Cerebellar nuclear complex (tissue), 1 donor: ENCODE measurements at regions not wholly inside any gene's neighbourhood (a gene's known extent, or its start where the extent isn't known, plus 50 kb on each side); places are given as distances from the start of the nearest gene placed in this dataset.

Experiments used
- DNase-seq, 2 experiments: peaks; one replicate each; lab custom pipeline; 2025; lab: John Stamatoyannopoulos, UW

DNA sequence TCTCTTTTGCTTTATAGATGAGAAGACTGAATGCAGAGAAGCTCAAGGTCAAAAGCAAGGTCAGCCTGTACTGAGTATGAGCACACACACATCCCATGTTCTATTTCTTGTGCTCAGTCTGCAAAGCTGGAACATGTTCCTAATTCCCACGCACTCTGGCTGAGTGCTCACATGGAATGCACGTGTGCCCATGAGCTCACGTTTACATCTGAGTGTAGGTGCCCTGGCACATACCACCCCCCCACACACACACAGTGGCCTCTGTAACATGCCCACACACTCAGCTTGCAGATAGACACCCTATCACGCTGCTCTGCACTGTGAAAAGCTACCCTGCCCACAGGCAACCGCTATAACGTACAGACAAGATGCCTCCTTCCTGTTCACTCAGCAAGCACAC lies 700.1 kb downstream of the MED13L start:
- no peak for DNase-seq

DNA sequence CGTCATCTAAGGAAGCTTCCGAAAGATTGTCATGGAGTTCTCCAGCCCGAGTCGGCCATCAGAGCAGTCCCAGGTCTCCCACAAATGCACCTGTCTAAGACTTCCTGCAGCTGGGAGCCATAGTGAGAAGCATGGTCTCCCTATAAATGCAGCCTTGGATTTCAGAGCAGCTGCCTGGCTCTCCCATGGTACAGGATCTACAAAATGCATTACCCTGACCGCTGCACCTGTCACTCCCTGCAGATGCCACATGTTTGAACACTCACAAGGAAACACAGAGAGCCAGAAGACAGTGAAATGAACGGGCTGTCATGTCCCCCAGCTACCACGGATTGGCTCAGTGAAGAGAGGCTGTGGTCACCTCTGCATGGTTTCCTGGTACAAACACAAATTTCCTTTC lies 702.7 kb downstream of the MED13L start:
- DNase-seq = no peak

DNA sequence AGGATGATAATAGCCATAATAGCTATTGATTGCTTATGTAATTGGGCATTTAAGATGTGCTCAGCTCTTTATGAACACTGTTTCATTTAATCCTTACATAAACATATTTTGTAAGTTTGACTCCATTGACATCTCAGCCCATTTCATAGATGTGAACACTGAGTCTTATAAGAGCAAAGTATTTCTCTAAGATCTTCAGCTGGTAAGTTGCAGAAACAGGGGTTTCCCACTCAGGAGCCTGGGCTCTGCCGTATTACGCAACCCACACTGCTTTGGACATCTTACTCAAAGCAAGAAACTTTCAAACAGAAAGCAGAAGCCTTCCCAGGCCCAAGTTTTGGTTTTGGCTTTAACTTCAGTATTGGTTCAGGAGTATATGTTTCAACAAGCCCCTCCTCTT lies 705.1 kb downstream of the MED13L start:
- DNase-seq = no peak

DNA sequence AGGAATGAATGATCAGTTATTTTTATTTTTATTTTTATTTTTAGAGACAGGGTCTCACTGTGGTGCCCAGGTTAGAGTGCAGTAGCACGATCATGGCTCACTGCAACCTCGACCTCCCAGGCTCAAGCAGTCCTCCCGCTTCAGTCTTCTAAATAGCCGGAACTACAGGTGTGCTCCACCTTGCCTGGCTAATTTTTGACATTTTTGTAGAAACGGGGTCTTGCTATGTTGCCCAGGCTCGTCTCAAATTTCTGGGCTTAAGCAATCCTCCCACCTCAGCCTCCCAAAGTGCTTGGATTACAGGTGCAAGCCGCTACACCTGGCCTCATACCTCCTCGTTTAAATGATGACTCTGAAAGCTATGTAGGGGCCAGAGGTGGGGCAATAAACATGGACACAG lies 706.0 kb downstream of the MED13L start:
- DNase-seq = no peak

DNA sequence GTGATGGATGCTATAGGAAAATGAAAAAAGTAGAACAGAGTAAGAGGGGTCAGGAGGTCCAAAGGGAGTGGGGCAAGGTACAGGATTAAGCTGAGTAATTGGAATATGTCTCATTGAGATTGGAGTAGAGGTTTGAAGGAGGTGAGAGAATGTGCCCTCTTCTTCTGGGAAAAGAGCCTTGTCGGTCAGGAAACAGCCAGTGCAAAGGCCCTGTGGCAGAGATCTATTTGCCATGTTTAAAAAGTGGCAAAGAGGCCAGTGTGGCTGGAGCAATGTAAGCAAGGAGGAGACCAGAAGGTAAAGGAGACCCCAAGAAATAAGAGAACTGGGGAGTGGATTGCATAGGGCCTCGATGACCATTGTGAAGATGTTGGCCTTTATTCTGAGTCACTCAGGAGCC lies 706.5 kb downstream of the MED13L start:
- DNase-seq = no peak

DNA sequence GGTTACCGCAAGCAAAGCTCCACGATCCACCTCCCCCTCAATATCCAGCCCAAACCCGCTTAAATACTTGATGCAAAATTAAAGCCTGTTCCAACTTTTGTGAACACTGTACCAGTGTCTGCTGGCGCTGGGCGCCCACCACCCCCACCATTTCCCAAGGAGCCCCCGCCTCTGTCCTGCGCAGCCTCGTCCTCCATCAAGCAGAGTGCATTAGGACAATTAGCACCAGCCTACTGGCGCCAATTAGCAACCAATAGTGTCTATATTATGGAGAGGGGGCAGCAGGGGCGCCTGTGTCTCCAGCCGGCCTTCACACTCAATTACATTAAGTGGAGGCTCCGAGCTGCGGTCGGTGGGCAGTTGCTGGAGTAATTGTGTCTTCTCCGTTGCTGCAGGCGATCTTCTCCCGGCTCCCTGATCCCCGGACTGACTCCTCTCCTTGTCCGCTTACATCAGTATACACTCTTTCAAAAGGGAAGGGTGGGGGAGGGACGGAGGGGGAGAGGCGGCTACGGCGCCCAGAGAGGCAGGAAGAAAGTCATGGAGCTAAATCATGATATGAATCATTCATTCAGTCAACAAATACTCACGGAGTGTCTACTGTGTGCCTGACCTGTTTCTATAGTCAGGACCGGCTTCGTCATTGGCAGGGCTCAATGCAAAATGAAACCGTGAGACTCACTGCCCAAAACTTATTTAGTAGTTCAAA lies 707.3 kb downstream of the MED13L start:
- no peak for DNase-seq

DNA sequence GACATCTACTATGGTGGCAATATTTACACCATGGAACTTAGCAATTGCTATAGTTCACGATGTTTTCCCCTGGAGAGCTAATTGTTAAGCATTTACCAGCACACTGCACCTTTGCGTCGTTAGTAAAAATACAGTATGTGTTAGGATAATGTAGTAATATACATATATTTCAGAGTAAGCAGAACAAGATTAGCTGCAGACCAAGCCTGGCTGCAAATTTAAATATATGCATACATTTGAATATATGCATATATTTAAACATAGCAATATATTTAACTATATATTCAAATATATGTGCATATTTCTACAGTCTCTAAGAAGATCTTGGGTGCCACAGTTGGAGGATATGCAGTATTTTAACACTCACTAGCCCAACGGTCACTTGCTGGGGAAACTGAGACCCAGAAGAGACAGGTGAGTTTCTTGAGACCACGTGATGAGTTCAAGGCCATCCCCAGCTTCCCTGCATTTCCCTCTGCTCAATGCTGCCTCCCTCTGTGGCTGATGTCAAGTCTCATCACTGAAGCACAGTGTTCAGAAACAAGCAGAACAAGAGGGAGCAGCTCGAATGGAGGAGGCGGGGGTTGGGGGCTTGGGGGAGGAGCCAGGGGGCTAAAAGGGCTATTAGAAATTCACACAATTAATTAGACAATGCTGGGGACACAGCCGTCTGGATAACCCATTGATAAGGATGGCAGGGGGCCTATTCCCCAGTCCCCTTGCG lies 708.0 kb downstream of the MED13L start:
- no peak for DNase-seq

DNA sequence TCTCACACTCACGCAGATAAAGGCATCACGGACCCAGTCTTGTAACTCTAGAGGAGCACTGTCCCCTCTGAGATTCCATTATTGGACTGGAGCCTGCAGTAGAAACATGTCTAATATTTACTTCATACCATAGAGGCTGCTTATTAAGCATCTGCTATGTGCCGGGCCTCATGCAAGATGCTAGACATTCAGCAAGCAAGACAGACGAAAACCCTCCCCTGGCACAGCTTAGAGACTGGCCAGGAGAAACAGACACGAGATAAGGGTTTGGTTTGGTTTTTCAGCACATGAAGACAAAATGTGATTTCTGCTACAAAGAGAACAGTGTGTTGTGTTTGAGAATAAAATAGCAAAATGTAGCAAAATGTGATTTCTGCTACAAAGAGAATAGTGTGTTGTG lies 719.2 kb downstream of the MED13L start:
- no peak for DNase-seq

DNA sequence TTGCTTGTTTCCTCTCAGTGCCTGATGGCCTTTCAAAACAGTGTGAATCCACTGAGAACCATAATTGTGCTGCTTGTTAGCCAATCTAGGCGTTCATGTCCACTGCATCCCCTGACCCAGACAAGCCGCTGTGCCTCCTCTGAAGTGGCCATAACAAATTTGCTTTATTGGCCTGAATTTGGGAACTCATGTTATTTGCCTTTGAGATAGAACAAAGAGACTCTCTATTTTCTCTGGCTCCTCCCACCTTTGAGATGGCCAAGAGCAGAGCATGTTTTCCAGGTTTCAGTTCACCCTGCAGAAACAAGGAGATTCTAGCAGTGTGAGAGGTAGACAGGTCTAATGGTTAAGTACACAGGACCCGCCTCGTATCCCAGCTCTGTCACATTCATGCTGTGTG lies 723.9 kb downstream of the MED13L start:
- no peak for DNase-seq

DNA sequence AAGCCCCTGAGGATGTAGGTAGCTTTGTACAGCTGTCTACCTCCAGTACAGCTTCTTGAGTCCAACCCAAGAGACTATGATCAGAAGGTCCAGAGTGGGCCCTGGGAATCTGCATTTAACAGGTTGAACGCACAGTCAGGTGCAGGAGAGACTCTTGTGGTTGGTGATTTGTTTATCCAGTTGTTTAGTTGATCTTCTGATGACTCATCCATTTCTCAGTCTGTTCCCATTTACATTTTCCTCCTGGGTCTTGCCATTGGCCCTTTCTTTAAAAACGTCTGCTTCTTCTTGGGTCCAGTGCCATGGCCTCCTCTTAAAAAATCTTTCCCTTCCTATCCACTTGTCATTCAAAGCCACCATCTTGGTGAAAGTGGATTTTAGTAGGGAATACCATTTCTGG lies 734.2 kb downstream of the MED13L start:
- no peak for DNase-seq

DNA sequence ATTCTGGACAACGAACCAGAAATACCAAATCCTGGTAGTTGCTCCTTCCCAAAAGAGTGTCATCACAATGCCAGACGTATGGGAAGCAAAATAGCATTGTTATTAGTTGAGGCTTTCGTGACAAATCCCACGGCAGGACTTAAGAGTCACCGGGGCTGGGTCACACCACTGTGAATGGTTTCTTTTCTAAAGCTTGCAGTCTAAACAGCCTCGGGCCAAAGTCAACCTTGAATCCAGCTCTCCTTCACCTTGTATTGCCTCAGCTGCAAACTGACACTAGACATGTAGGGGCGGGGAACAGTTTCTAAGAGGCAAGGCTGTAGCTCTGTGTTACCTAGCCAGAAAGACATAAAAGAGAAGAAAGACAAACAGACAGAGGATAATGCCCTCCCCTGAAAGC lies 734.8 kb downstream of the MED13L start:
- no peak for DNase-seq

DNA sequence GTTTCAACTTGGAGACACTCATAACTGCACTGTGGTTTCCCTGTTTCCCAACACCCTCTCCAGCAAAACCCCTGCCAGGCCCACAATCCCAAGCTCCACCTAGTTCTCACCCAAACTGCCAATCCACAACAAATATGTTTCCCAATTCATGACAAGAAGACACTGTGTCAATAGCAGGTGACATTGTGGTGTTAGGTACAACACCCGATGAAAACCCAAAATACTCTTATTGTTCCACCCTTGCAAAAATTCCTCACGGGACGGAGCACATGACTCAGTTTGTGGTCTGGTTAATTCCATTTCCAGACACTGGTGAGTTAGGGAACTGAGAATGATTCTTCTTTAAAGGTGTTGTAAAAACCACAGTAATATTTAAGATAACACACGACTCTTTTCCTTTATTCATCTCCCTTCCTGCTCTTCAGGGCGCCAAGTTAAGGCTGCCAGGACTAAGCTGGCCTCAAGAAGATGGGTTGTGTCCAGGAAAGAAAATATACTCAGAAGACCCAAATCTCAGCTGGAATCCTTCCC lies 735.5 kb downstream of the MED13L start:
- no peak for DNase-seq

DNA sequence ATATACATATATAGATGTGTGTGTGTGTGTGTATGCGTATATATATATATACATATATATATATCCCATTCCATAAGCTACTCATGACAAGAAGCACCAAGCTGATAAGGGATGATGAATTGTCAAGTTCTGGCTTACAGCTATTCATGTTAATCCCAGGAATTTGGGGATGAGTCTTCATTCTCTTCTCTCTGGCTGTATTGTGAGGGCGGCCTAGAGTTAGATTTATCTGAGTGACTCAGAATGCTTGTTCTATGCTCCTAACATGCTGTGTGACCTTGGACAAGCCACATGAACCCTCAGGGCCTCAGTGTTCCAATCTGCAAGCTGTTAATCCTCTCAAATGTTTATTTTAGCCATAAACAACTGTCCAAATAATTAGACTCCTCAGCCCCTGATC lies 749.0 kb downstream of the MED13L start:
- no peak for DNase-seq

DNA sequence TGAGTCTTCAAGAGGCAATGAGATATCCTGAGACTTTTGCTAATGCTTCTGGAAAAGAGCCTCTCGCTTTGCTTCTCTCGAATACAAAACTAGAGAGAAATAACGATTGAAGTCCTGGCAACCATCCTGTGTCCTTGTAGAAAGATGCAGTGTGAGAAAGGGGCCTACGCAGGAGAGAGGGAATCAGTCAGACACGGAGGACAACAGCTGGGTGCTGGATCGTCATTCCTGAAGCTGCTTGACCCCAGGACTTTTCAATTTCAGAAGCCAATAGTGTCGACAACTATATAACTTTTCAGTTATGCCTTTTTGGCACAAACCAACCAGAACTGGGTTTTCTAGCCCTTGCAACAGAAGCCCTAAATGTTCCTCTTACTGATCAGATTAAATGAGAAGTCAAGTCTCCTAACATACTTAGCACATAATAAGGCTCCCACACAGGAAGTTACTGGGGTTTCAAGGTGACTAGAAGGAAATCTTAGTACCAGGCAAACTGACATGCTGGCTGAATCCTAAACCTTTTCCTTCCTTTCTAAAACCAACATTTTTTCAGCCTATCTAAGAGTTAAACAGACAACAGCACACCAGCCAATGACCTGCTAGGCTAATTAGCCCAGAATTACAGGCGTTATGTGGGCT lies 755.6 kb downstream of the MED13L start:
- no peak for DNase-seq

DNA sequence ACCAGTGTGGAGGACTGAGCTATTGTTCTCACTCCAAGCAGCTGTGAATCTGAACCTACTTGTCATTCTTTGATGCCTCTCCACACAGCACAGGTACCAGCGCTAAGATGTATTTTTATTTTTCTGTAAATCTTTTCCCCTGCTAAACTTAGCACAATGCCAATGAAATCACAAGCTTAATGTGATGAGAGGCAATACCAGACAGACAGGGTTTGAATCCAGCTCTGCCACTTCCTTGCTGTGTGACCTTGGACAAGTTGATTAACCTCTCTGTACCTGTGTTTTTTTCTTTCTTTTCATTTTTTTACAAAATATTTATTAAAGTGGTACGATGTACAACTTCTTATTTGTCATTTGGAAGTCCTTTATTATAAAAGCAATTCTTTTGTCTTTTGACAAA lies 757.6 kb downstream of the MED13L start:
- DNase-seq = no peak

DNA sequence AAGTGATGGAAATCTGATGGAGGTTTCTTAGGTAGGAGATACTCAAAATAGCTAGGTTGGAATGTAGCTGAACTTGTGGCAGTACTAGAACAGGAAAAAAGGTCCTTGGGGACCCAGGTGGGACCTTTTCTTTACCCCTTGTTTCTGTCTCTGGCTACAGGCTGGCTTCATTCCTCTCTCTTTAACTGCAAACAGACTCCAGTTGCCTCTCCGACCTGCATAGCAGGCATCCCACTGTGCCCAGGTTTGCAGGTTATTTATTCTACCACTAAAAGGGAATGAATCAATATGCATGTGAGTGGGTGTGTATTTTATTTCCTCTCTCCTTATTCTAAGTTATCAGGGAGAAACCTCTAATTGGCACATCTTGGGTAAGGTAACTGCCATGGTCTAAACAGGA lies 758.1 kb downstream of the MED13L start:
- no peak for DNase-seq

DNA sequence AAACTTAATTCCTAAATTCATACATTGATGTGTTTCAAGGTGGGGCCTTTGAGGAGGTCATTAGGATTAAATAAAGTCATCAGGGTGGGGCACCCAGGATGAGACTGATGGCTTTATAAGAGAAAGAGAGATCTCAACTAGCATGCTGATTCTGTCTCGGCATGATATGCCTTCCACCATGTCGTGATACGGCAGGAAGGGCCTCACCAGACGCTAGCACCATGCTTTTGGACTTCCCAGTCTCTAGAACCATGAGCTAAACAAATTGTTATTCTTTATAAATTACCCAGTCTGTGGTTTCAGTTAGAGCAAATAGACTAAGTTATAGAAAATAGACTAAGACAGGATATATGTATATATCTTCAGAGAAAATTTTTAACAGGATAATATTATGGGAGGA lies 759.6 kb downstream of the MED13L start:
- DNase-seq = no peak

DNA sequence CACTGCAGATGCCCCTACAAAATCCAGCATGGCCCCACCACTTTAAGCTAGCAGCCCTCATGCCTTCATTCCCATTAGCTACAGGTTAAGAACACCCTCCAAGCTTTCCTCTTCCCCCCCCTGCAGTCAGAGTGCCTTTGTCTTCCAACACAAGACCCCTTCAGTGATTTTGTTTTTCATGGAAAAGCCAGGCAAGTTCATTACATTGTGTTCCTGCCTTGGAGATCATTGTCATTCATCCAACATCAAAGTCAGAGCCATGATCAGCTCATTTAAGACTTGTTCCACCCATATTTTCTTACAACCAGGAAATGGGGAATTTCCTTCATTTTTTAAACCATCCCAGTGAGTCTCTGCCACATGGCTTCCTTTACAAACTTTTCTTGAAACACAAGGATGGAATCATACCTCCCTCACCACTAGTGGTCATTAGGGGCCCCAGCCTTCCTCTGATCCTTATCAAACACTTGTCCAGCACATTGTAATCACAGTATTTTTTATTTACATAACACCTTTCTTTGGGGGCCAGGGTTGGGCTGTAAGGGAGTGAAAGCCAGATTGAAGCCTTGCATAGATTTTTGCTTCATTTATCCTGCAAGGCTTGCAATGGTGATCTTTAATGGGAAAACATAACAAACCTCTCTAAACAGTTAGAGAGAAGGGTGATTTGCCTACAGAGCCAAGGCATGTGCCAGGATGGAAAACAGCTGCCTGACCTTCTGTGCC lies 765.3 kb downstream of the MED13L start:
- DNase-seq = no peak

DNA sequence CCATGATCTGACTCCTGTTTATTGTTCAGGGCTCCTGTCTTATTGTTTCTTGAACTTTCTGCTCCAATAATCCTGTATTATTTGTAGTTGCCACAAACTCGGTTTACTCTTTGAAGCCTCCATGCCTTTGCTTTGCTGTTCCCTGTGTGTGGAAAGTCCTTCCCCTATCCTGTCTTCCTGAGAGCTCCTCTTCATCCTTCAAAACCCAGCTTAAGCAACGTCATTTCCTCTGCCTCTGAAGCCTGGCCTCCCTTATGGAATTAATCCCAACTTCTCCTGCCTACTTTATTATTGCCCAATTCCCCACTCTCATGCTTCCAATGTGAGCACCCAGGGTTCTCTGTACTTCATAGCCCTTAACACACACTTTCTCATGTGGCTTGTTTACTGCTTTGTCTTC lies 766.2 kb downstream of the MED13L start:
- DNase-seq = no peak

DNA sequence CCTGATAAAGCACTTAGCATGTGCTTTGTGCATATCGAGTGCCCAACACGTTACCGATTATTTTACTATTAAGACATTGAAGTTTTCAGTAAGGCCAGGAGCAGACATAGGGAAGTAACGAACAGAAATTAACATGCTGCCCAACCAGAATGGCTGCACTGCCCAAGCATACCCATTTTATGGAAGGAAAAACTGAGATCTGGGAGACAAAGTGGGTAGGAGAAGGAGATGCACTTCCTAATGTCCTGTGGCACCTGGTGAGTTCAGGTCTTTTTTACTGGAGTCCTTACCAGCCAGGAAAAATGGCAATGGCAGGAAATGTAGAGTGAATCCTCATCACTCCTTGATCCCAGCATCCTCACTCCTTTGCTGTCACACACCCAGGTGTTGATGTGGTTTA lies 768.5 kb downstream of the MED13L start:
- no peak for DNase-seq

DNA sequence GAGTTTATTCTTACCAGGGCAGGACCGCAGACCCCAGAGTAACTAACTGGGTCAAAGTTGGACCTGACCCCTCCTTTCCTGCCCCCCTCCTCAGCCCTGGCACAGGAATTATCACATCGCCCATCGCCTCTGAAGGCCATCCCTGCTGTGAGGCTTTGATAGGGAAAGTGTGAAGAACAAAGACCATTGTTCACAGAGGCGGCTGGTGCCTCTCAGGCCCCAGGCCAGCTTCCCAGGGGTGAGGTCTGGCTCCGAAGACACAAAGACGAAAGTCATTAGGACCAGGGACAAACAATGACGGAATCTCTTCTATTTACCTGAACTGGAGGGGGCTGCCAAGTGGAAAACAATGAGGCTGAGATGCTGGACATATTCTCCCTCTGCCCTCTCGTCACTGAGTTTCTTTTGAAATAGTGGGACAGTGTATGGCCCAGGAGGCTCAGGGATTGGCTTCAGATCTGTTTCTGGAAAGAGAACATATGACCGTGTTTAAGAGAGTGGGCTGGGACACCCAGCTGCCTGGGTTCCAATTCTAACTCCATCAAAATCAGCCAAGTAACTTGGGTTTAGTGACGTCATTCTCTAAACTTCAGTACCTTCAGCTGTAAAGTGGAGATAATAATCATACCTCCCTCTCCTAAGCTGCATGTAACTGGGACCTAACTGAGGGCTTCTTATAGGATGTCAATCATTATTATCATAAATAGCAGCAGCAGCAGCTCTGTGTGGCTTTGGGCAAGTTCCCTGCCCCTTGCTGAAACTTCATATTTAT lies 769.4 kb downstream of the MED13L start:
- DNase-seq = no peak

DNA sequence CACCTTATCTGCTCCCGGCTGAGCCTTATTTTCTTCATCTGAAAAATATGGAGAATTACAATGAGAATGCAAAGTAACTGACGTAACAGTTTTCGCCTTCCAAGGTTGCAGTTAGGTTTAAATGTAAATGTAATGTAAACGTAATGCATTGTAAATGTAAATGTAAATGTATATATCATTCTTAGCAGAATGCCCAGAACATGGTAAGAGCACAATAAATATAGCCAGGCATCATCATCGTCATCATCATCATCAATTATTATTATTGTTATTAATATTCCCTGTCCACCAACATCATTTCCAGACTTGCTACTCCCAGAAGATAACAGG lies 770.0 kb downstream of the MED13L start:
- no peak for DNase-seq
